ENCODE measurements at regions not wholly inside any gene's neighbourhood (a gene's known extent, or its start where the extent isn't known, plus 50 kb on each side); places are given as distances from the start of the nearest gene placed in this dataset.

DNA sequence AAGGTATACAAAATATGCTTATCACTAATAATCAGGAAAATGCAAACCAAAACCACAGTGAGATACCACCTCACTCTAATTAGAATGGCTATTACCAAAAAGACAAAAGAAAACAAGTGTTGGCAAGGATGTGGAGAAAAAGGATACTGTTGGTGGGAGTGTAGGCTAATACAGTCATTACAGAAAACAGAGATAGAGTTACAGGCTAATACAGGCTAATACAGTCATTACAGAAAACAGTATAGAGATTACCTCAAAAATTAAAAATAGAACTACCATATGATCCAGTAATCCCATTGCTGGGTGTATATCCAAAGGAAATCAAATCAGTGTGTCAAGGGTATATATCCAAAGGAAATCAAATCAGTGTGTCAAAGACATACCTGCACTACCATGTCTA is 238.4 kb downstream of the PLPP3 start:
- no peak for TF ChIP-seq CTCF (conservative IDR thresholded peaks at IDR 0.05 in 1 of 2, IDR thresholded peaks at IDR 0.05 in 1 of 2; ENCODE audit: low read depth in 1 of 2, low read length in 2 of 2)
- no peak for TF ChIP-seq EZH2 (IDR thresholded peaks at IDR 0.05; ENCODE audit: low read length, missing control alignments)
